ENCODE measurements at regions not wholly inside any gene's neighbourhood (a gene's known extent, or its start where the extent isn't known, plus 50 kb on each side); places are given as distances from the start of the nearest gene placed in this dataset.

GRCh38 chr5:20287640-20288039 lies 299.6 kb upstream of the CDH18 start:
- in situ Hi-C loops (cut with HindIII; ENCODE audit: low sequenced_read_pairs), result no loop called here
- H3K4me3 ChIP-seq (ENCODE audit: low read depth, low read length), result no peak overlapping the region
- no peak for TF ChIP-seq CTCF (IDR thresholded peaks at IDR 0.05; ENCODE audit: low read depth, low read length, missing control alignments)
- no peak for DNase-seq (ENCODE audit: low read depth)

GRCh38 chr5:20286512-20286911 lies 298.5 kb upstream of the CDH18 start:
- in situ Hi-C loops (cut with HindIII; ENCODE audit: low sequenced_read_pairs), result no loop called here
- H3K4me3 ChIP-seq (ENCODE audit: low read depth, low read length), result no peak overlapping the region
- TF ChIP-seq CTCF (IDR thresholded peaks at IDR 0.05; ENCODE audit: low read depth, low read length, missing control alignments), result no peak
- peak; percentile 12 for DNase-seq (ENCODE audit: low read depth)

GRCh38 chr5:20276959-20277263 lies 288.9 kb upstream of the CDH18 start:
- no peak for DNase-seq (ENCODE audit: low read depth)
- in situ Hi-C loops (cut with HindIII; ENCODE audit: low sequenced_read_pairs), result no loop called here
- no peak for TF ChIP-seq CTCF (IDR thresholded peaks at IDR 0.05; ENCODE audit: low read depth, low read length, missing control alignments)
- H3K4me3 ChIP-seq (ENCODE audit: low read depth, low read length), result no peak overlapping the region

- in situ Hi-C loops (cut with HindIII; ENCODE audit: low sequenced_read_pairs), result no loop called here
- DNase-seq (ENCODE audit: low read depth), result peak; percentile 92
- H3K4me3 ChIP-seq (ENCODE audit: low read depth, low read length), result no peak overlapping the region
- TF ChIP-seq CTCF (IDR thresholded peaks at IDR 0.05; ENCODE audit: low read depth, low read length, missing control alignments), result no peak
These were observed 288.3 kb upstream of the CDH18 start for GRCh38 chr5:20276061-20276958.

- H3K4me3 ChIP-seq (ENCODE audit: low read depth, low read length), result no peak overlapping the region
- TF ChIP-seq CTCF (IDR thresholded peaks at IDR 0.05; ENCODE audit: low read depth, low read length, missing control alignments), result no peak
- no peak for DNase-seq (ENCODE audit: low read depth)
- in situ Hi-C loops (cut with HindIII; ENCODE audit: low sequenced_read_pairs), result no loop called here
These were observed 278.1 kb upstream of the CDH18 start for GRCh38 chr5:20266066-20266465.

- DNase-seq (ENCODE audit: low read depth), result no peak
- in situ Hi-C loops (cut with HindIII; ENCODE audit: low sequenced_read_pairs), result no loop called here
- TF ChIP-seq CTCF (IDR thresholded peaks at IDR 0.05; ENCODE audit: low read depth, low read length, missing control alignments), result no peak
- H3K4me3 ChIP-seq (ENCODE audit: low read depth, low read length), result no peak overlapping the region
These were observed 274.9 kb upstream of the CDH18 start for GRCh38 chr5:20262896-20263295.
